ENCODE measurements at regions not wholly inside any gene's neighbourhood (a gene's known extent, or its start where the extent isn't known, plus 50 kb on each side); places are given as distances from the start of the nearest gene placed in this dataset.

DNA sequence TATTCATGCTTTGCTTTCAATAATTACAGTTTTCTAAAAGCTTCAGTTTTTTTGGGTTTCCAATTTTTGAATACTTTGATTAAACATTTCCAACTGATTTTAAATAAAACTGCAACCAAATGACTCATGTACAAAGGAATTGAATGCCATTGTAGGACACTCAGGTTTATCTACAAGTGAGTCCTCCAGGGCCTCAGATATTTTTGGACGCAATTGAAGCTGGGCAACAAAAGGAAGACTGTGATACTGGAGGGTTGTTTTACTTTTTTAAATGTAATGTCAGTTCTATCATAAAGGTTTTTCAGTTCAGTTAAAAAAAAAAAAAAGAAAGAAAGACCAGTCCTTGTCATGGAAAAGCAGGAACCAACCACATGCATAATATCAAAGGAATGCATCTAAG lies 64.2 kb downstream of the MAGEA10 start:
- ChIA-PET CTCF (no interaction called here), POLR2A (no interaction called here), RAD21 (ENCODE audit: low non-redundant PET in 1 of 2, low total read pairs in 2 of 2, uncharacterized antibody in 2 of 2, unreplicated experiment in 2 of 2) (no interaction called here)
- intact Hi-C loops (cut with micrococcal nuclease), result no loop called here
- Histone ChIP-seq H3K36me3 (ENCODE audit: control insufficient read depth in 1 of 2, insufficient read depth in 2 of 2, low read length in 2 of 2) (no peaks in the 10 kb centered on the region), H3K27me3 (ENCODE audit: insufficient read depth, low read length) (no peaks in the 10 kb centered on the region; the same call in 1 of the 2 replicates), H3K27ac (ENCODE audit: low read depth, low read length) (no peak overlapping the region), H3K4me3 (replicated peaks in 1 of 2; ENCODE audit: low read depth in 1 of 2, low read length in 2 of 2) (no peak overlapping the region), H3K9me2 (ENCODE audit: insufficient read depth) (no peaks in the 10 kb centered on the region), H3K4me2 (ENCODE audit: low read length) (no peak overlapping the region), H4K20me1 (ENCODE audit: insufficient read depth) (no peaks in the 10 kb centered on the region), H3K4me1 (ENCODE audit: control insufficient read depth in 1 of 2, insufficient read depth in 2 of 2, low read length in 2 of 2) (no peaks in the 10 kb centered on the region), H3K9ac (ENCODE audit: low read length) (no peak overlapping the region), H3K9me3 (ENCODE audit: control insufficient read depth in 1 of 2, insufficient read depth in 1 of 2, low read depth in 1 of 2, low read length in 2 of 2) (no peaks in the 10 kb centered on the region), H3K79me2 (ENCODE audit: insufficient read depth, low read length) (no peaks in the 10 kb centered on the region), H2AFZ (ENCODE audit: low read depth, low read length, poor library complexity, severe bottlenecking) (no peak overlapping the region)
- no TSS peak for BruUV-seq (replicated peaks)
- TF ChIP-seq ZFX (IDR thresholded peaks at IDR 0.05), result no peak
- no peak for TF ChIP-seq SP1 (IDR thresholded peaks at IDR 0.05; ENCODE audit: low read depth)
- no peak for TF ChIP-seq ZNF274 (IDR thresholded peaks at IDR 0.05; ENCODE audit: low read depth, low read length)
- TF ChIP-seq EZH2 (IDR thresholded peaks at IDR 0.05), result no peak
- DNase-seq (ENCODE audit: low read depth, low spot score) (no peak), ATAC-seq (no peak)

DNA sequence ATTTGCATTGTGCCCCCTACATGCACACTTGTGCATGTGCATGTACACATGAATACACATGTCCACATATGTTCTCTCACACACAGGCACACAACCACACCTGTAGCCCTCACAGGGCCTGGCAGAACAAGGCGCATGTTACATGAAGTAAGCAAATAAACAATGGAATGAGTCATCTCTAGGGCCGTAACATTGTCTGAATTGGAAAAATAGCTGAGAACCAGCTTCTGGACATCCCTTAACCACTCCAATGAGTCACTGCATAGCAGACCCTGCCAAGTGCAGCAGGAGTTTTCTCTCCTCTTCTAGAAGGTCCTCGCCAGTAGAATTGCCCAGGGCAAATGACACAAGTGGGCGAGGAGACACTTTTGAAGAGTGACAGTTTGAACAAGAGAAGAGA lies 66.1 kb downstream of the MAGEA10 start:
- no peak overlapping the region for H3K4me3 ChIP-seq (replicated peaks in 1 of 2; ENCODE audit: low read depth in 1 of 2, low read length in 2 of 2)
- no peaks in the 10 kb centered on the region for H3K9me3 ChIP-seq (ENCODE audit: control insufficient read depth in 1 of 2, insufficient read depth in 1 of 2, low read depth in 1 of 2, low read length in 2 of 2)
- H3K9me2 ChIP-seq (ENCODE audit: insufficient read depth), result no peaks in the 10 kb centered on the region
- no peaks in the 10 kb centered on the region for H4K20me1 ChIP-seq (ENCODE audit: insufficient read depth)
- BruUV-seq (replicated peaks), result no TSS peak
- H3K79me2 ChIP-seq (ENCODE audit: insufficient read depth, low read length), result no peaks in the 10 kb centered on the region
- H3K4me1 ChIP-seq (ENCODE audit: control insufficient read depth in 1 of 2, insufficient read depth in 2 of 2, low read length in 2 of 2), result no peaks in the 10 kb centered on the region
- no peak overlapping the region for H2AFZ ChIP-seq (ENCODE audit: low read depth, low read length, poor library complexity, severe bottlenecking)
- no peak overlapping the region for H3K4me2 ChIP-seq (ENCODE audit: low read length)
- DNase-seq (ENCODE audit: low read depth, low spot score), result no peak
- no peak overlapping the region for H3K9ac ChIP-seq (ENCODE audit: low read length)
- intact Hi-C loops (cut with micrococcal nuclease), result no loop called here
- RAD21 ChIA-PET (ENCODE audit: low non-redundant PET in 1 of 2, low total read pairs in 2 of 2, uncharacterized antibody in 2 of 2, unreplicated experiment in 2 of 2), result no interaction called here
- H3K27ac ChIP-seq (ENCODE audit: low read depth, low read length), result no peak overlapping the region
- POLR2A ChIA-PET, result no interaction called here
- no peaks in the 10 kb centered on the region; the same call in 1 of the 2 replicates for H3K27me3 ChIP-seq (ENCODE audit: insufficient read depth, low read length)
- no peaks in the 10 kb centered on the region for H3K36me3 ChIP-seq (ENCODE audit: control insufficient read depth in 1 of 2, insufficient read depth in 2 of 2, low read length in 2 of 2)
- CTCF ChIA-PET, result no interaction called here
- no peak for TF ChIP-seq SIN3A (IDR thresholded peaks at IDR 0.05; ENCODE audit: low read depth)
- TF ChIP-seq FOSL1 (IDR thresholded peaks at IDR 0.05; ENCODE audit: low read depth), result peak; percentile 29
- no peak; the same call in 1 of the 2 replicates for ATAC-seq
